GM12878 (cell line): ENCODE measurements at regions not wholly inside any gene's neighbourhood (a gene's known extent, or its start where the extent isn't known, plus 50 kb on each side); places are given as distances from the start of the nearest gene placed in this dataset.

Source experiments
- CTCF ChIP-seq, 3 experiments: IDR thresholded peaks in 2 of 3; conservative IDR thresholded peaks in 1 of 3; 2 replicates each; pipeline ENCODE4 v1.5.1; 2011; ENCODE audit warnings: low read depth in 3 of 3, low read length in 3 of 3, mild to moderate bottlenecking in 3 of 3, control low read depth in 2 of 3, moderate library complexity in 2 of 3, inconsistent platforms in 1 of 3, mixed read lengths in 1 of 3; ENCODE audit not compliant: control insufficient read depth in 2 of 3, insufficient read depth in 1 of 3; ENCODE audit errors: extremely low read depth in 1 of 3
- ESRRA ChIP-seq: IDR thresholded peaks from 2 replicates; pipeline ENCODE4 v1.6.1; 2012; ENCODE audit warnings: mild to moderate bottlenecking, low read length, improper control_type of control experiment
- MYC ChIP-seq: IDR thresholded peaks from 2 replicates; pipeline ENCODE4 v1.6.1; 2011; ENCODE audit warnings: mild to moderate bottlenecking, low read length, moderate library complexity, inconsistent platforms; ENCODE audit not compliant: insufficient read depth, insufficient replicate concordance, insufficient read length, severe bottlenecking
- NR2C2 ChIP-seq: IDR thresholded peaks from 2 replicates; pipeline ENCODE4 v1.6.1; 2011; ENCODE audit warnings: borderline replicate concordance, low read depth; ENCODE audit not compliant: control insufficient read depth, insufficient read length
- SIN3A ChIP-seq: IDR thresholded peaks from 2 replicates; pipeline ENCODE4 v1.6.1; 2012; ENCODE audit warnings: low read depth, low read length, improper control_type of control experiment
- SMAD1 ChIP-seq: fragments of 450-650 bp; IDR thresholded peaks from 2 replicates; pipeline ENCODE4 v1.6.1; 2018; ENCODE audit warnings: mild to moderate bottlenecking, low read depth; ENCODE audit not compliant: partially characterized antibody
- SRF ChIP-seq, 2 experiments: IDR thresholded peaks; 2 replicates each; pipeline ENCODE4 v1.6.1; 2011; ENCODE audit warnings: low read depth in 2 of 2, low read length in 2 of 2, mild to moderate bottlenecking in 1 of 2, moderate library complexity in 1 of 2

GRCh38 chr1:187947359-187947758 lies 1118.6 kb downstream of the PLA2G4A start:
- TF ChIP-seq MYC: no peak
- no peak for TF ChIP-seq CTCF (IDR thresholded peaks at IDR 0.05 in 2 of 3, conservative IDR thresholded peaks at IDR 0.05 in 1 of 3; ENCODE audit: control insufficient read depth in 2 of 3, extremely low read depth in 1 of 3, insufficient read depth in 1 of 3, low read depth in 3 of 3, low read length in 3 of 3)
- TF ChIP-seq SMAD1: no peak
- no peak for TF ChIP-seq SIN3A
- no peak for TF ChIP-seq NR2C2
- no peak for TF ChIP-seq SRF (IDR thresholded peaks at IDR 0.05; ENCODE audit: low read depth in 2 of 2, low read length in 2 of 2)
- TF ChIP-seq ESRRA: no peak
